ENCODE measurements at regions not wholly inside any gene's neighbourhood (a gene's known extent, or its start where the extent isn't known, plus 50 kb on each side); places are given as distances from the start of the nearest gene placed in this dataset.
"Not testable (repeated sequence)": the region's sequence is repeated elsewhere in the genome, so short reads cannot be mapped to it uniquely, and the experiment has no call there.

DNA sequence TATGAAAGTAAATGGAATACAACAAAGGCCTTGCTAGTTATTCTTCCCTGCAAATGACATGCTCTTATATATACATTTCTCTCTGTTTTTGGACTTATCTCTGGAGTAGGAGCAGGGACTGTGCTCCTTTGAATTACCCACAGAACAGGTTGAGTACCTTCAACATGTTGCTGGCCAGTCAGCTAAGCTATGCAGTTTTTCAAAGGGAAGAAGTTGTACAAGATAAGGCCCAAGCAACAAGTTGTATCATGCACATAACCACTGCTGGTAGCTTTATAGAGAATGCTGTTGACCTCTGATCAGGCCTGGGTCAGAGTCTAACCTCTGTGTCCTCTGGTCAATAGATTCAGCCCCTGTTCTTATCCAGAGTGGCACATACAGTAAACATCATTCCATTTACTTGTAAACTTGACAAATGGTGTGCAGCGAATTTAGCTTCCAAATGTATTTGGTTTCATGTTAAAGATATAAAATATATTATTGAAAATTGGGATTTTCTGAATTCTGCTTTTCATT lies 99.6 kb downstream of the C11orf87 start:
- no peak for FAIRE-seq
- DNase-seq (ENCODE audit: insufficient read length, low spot score) = no peak
- TF ChIP-seq, protein P1, sequence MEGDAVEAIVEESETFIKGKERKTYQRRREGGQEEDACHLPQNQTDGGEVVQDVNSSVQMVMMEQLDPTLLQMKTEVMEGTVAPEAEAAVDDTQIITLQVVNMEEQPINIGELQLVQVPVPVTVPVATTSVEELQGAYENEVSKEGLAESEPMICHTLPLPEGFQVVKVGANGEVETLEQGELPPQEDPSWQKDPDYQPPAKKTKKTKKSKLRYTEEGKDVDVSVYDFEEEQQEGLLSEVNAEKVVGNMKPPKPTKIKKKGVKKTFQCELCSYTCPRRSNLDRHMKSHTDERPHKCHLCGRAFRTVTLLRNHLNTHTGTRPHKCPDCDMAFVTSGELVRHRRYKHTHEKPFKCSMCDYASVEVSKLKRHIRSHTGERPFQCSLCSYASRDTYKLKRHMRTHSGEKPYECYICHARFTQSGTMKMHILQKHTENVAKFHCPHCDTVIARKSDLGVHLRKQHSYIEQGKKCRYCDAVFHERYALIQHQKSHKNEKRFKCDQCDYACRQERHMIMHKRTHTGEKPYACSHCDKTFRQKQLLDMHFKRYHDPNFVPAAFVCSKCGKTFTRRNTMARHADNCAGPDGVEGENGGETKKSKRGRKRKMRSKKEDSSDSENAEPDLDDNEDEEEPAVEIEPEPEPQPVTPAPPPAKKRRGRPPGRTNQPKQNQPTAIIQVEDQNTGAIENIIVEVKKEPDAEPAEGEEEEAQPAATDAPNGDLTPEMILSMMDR (IDR thresholded peaks at IDR 0.05; ENCODE audit: insufficient read depth, missing control alignments) = no peak

DNA sequence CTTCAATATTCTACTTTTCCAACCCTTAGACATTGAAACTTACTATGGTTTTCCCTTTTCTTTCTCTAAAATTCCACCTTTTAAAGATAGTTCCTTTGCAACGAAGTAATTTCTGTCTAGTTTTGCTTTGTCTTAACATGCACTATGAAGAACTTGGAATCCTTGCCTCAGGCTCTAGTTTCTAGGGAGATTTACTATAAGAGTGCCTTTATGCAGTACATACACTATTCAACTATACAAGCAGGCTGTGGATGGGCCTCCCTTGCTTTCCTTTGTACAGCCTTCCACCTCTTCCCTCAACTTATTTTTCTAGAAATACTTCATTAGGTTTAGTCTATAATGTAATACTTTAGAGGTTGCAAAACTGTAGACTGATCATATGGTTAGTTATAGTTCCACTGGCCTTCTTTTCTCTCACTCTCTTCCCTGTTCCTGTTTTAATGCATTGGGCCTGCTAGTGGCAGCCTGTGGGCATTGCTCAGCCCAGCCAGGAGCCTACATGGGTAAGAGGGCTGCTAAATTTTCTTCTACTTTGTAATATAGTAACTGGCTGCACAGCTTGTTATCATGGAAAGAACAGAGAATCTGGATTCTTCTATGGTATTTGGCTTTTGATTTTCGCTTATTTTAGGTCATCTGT lies 100.2 kb downstream of the C11orf87 start:
- FAIRE-seq (no peak), DNase-seq (ENCODE audit: insufficient read length, low spot score) (no peak)
- TF ChIP-seq, protein P1 (IDR thresholded peaks at IDR 0.05; ENCODE audit: insufficient read depth, missing control alignments) = no peak

DNA sequence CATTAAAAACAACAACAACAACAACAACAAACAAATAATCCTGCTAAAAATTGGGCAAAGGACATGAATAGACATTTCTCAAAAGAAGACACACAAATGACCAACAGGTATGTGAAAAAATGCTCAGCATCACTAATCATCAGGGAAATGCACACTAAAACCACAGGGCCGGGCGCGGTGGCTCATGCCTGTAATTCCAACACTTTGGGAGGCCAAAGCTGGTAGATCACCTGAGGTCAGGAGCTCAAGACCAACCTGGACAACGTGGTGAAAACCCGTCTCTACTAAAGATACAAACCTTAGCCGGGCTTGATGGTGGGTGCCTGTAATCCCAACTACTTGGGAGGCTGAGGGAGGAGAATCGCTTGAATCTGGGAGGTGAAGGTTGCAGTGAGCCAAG lies 103.6 kb downstream of the C11orf87 start:
- DNase-seq (ENCODE audit: insufficient read length, low spot score); FAIRE-seq: not testable (repeated sequence)

DNA sequence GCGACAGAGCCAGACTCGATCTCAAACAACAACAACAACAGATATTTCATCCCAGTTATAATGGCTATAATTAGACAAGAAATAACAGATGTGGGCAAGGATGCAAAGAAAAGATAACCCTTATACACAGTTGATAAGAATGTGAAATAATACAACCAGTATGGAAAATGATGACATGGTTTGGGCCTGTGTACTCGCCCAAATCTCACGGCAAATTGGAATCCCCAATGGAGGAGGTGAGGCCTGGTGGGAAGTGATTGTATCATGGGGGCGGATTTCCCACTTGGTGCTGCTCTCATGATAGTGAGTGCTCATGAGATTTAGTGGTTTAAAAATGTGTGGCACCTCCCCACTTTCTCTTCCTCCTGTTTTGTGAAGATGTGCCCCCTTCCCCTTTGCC lies 104.1 kb downstream of the C11orf87 start:
- DNase-seq (ENCODE audit: insufficient read length, low spot score) (no peak), FAIRE-seq (no peak)
- TF ChIP-seq, protein P1 (IDR thresholded peaks at IDR 0.05; ENCODE audit: insufficient read depth, missing control alignments) = no peak

DNA sequence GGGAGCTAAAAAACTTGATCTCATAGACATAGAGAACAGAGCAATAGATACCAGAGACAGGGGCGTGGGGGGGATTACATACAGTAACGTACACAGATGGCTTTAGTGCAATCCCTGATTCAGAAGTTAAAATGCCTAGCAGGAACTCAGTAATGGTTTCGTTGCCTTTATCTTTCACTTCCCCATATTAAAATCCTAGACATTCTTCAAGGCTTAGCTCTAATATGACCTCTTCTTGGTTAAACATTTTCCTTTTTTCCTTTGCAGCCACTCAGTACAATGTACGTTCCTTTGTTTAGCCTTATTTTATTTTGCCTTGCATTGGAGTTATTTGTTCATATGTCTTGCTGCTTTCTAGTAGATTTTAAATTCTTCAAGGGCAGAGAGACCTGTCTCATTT lies 104.9 kb downstream of the C11orf87 start:
- DNase-seq (ENCODE audit: insufficient read length, low spot score) = no peak
- FAIRE-seq = no peak
- TF ChIP-seq, protein P1 (IDR thresholded peaks at IDR 0.05; ENCODE audit: insufficient read depth, missing control alignments) = no peak

DNA sequence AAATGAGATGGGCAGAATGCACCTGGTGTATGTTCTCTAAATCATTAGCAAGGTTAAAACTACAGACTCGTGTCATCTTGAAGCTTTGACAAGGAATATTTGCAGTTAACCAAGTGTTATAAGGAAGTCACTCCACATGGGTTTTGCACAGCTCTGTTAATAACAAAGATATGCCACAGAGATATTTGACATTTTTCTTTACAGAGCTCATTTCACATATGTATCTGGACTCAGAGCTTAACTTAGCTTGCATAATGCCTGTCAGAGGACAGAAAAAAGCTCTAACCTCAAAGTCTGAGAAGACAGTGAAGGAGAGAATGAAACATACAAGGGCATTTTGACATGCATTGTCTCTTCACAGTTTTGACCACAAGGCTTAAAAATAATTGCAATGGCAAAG lies 105.5 kb downstream of the C11orf87 start:
- TF ChIP-seq, protein P1 (IDR thresholded peaks at IDR 0.05; ENCODE audit: insufficient read depth, missing control alignments) = no peak
- no peak for DNase-seq (ENCODE audit: insufficient read length, low spot score)
- FAIRE-seq = no peak

DNA sequence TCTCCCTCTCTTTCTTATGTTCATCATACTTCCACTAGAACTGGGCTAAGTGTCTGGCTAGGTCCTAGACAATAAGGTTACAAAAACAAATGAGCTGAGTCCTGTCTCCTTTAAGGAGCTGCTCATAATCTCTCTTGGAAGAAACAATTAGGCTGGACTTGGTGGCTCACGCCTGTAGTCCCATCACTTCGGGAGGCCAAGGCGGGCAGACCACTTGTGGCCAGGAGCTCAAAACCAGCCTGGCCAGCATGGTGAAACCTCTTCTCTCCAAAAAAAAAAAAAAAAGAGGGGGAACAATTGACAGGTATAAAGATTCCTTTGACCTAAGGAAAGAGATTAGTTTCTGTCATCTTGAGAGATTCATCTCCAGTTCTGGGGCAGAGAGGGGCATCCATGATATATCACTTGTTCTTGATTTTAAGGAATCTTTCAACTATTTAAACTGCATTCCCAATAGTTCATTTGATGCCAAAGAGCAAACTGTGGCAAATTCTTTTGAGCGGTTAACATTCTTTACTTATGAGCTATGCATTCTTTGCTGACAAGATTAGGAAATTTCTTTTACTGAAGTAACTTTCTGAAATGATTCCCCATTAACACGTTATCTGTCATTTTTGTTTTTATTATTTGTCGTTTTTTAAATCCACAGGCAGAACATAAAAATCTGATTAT lies 125.5 kb downstream of the C11orf87 start:
- DNase-seq (ENCODE audit: insufficient read length, low spot score) (no peak), FAIRE-seq (no peak)
- TF ChIP-seq, protein P1 (IDR thresholded peaks at IDR 0.05; ENCODE audit: insufficient read depth, missing control alignments) = no peak
